ENCODE measurements at regions not wholly inside any gene's neighbourhood (a gene's known extent, or its start where the extent isn't known, plus 50 kb on each side); places are given as distances from the start of the nearest gene placed in this dataset.
A peak's percentile ranks its signal among the peaks of the same experiment; 100 is the strongest.

- ATAC-seq (no peak), DNase-seq (no peak)
- intact Hi-C loops (cut with DNase I) = no loop called here
These were observed 69.7 kb upstream of the NEURL1B start for GRCh38 chr5:172571413-172571812.

GRCh38 chr5:172570594-172571334 lies 70.3 kb upstream of the NEURL1B start:
- DNase-seq (no peak), ATAC-seq (no peak)
- intact Hi-C loops (cut with DNase I) = no loop called here

- ATAC-seq = no peak
- intact Hi-C loops (cut with DNase I) = no loop called here
These were observed 71.1 kb upstream of the NEURL1B start for GRCh38 chr5:172569861-172570558.

GRCh38 chr5:172568308-172568910 lies 72.7 kb upstream of the NEURL1B start:
- DNase-seq = no peak
- no peak for ATAC-seq
- intact Hi-C loops (cut with DNase I) = no loop called here

More at GRCh38 chr5:172569861-172570558, 71.1 kb upstream of the NEURL1B start:
- no peak for DNase-seq

GRCh38 chr5:172567843-172568242 lies 73.2 kb upstream of the NEURL1B start:
- DNase-seq = no peak
- intact Hi-C loops (cut with DNase I) = no loop called here
- no peak for ATAC-seq

GRCh38 chr5:172567294-172567693 lies 73.8 kb upstream of the NEURL1B start:
- no peak for ATAC-seq
- intact Hi-C loops (cut with DNase I) = no loop called here
- no peak for DNase-seq

- DNase-seq (no peak), ATAC-seq (no peak)
- intact Hi-C loops (cut with DNase I) = no loop called here
These were observed 75.0 kb upstream of the NEURL1B start for GRCh38 chr5:172565931-172566665.

GRCh38 chr5:172565455-172565854 lies 75.6 kb upstream of the NEURL1B start:
- intact Hi-C loops (cut with DNase I) = no loop called here
- DNase-seq (no peak), ATAC-seq (no peak)

- no peak for DNase-seq
- intact Hi-C loops (cut with DNase I) = no loop called here
- no peak for ATAC-seq
These were observed 76.2 kb upstream of the NEURL1B start for GRCh38 chr5:172564883-172565282.

- intact Hi-C loops (cut with DNase I) = no loop called here
- no peak for DNase-seq
- no peak for ATAC-seq
These were observed 76.9 kb upstream of the NEURL1B start for GRCh38 chr5:172564188-172564587.

GRCh38 chr5:172562443-172562842 lies 78.6 kb upstream of the NEURL1B start:
- ATAC-seq (no peak), DNase-seq (no peak)
- intact Hi-C loops (cut with DNase I) = no loop called here

GRCh38 chr5:172561151-172561550 lies 79.9 kb upstream of the NEURL1B start:
- intact Hi-C loops (cut with DNase I) = no loop called here
- ATAC-seq (no peak), DNase-seq (no peak)

- intact Hi-C loops (cut with DNase I) = no loop called here
These were observed 81.8 kb upstream of the NEURL1B start for GRCh38 chr5:172559004-172559932.

GRCh38 chr5:172558076-172558976 lies 82.7 kb upstream of the NEURL1B start:
- intact Hi-C loops (cut with DNase I) = no loop called here
- DNase-seq (no peak), ATAC-seq (no peak)

More at GRCh38 chr5:172559004-172559932, 81.8 kb upstream of the NEURL1B start:
- DNase-seq (peak; percentile 52), ATAC-seq (peak; percentile 56 to 75)

- DNase-seq (peak; percentile 59), ATAC-seq (peak; percentile 71 to 77)
- intact Hi-C loops (cut with DNase I) = no loop called here
These were observed 84.0 kb upstream of the NEURL1B start for GRCh38 chr5:172556971-172557461.

- intact Hi-C loops (cut with DNase I) = no loop called here
- DNase-seq (no peak), ATAC-seq (no peak)
These were observed 84.8 kb upstream of the NEURL1B start for GRCh38 chr5:172556262-172556661.

GRCh38 chr5:172554562-172554961 lies 86.5 kb upstream of the NEURL1B start:
- peak; percentile 45 for DNase-seq
- intact Hi-C loops (cut with DNase I) = no loop called here

GRCh38 chr5:172553903-172554302 lies 87.2 kb upstream of the NEURL1B start:
- DNase-seq (no peak), ATAC-seq (no peak)
- intact Hi-C loops (cut with DNase I) = no loop called here

More at GRCh38 chr5:172554562-172554961, 86.5 kb upstream of the NEURL1B start:
- no peak for ATAC-seq

All from left cardiac atrium (tissue), 4 donors.